ENCODE measurements at regions not wholly inside any gene's neighbourhood (a gene's known extent, or its start where the extent isn't known, plus 50 kb on each side); places are given as distances from the start of the nearest gene placed in this dataset.

- Histone ChIP-seq H3K4me1 (ENCODE audit: low read length) (no peaks in the 10 kb centered on the region), H3K27ac (ENCODE audit: low read length) (no peak overlapping the region), H3K4me3 (ENCODE audit: low read length) (no peak overlapping the region), H3K9ac (ENCODE audit: low read length) (no peak overlapping the region), H4K20me1 (ENCODE audit: insufficient read depth, low read length) (no peaks in the 10 kb centered on the region), H3K9me2 (replicated peaks; ENCODE audit: insufficient read depth, low read length) (no peaks in the 10 kb centered on the region), H3K36me3 (replicated peaks; ENCODE audit: insufficient read depth, low read length) (no peaks in the 10 kb centered on the region), H3K9me3 (replicated peaks; ENCODE audit: insufficient read depth, low read length) (no peaks in the 10 kb centered on the region), H2AFZ (ENCODE audit: low read length) (no peak overlapping the region), H3K4me2 (ENCODE audit: low read depth, low read length) (no peak overlapping the region), H3F3A (ENCODE audit: insufficient read depth, low read length) (no peaks in the 10 kb centered on the region), H3K79me2 (ENCODE audit: low read length) (no peaks in the 10 kb centered on the region), H3K27me3 (replicated peaks; ENCODE audit: insufficient read depth, low read length) (no peaks in the 10 kb centered on the region)
- TF ChIP-seq, protein P1, sequence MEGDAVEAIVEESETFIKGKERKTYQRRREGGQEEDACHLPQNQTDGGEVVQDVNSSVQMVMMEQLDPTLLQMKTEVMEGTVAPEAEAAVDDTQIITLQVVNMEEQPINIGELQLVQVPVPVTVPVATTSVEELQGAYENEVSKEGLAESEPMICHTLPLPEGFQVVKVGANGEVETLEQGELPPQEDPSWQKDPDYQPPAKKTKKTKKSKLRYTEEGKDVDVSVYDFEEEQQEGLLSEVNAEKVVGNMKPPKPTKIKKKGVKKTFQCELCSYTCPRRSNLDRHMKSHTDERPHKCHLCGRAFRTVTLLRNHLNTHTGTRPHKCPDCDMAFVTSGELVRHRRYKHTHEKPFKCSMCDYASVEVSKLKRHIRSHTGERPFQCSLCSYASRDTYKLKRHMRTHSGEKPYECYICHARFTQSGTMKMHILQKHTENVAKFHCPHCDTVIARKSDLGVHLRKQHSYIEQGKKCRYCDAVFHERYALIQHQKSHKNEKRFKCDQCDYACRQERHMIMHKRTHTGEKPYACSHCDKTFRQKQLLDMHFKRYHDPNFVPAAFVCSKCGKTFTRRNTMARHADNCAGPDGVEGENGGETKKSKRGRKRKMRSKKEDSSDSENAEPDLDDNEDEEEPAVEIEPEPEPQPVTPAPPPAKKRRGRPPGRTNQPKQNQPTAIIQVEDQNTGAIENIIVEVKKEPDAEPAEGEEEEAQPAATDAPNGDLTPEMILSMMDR (IDR thresholded peaks at IDR 0.05; ENCODE audit: low read length) = no peak
- TF ChIP-seq EZH2phosphoT487 (IDR thresholded peaks at IDR 0.05; ENCODE audit: low read length) = no peak
- TF ChIP-seq EZH2 (optimal IDR thresholded peaks at IDR 0.05; ENCODE audit: low read depth, low read length) = no peak
- DNase-seq = no peak
Observed at GRCh38 chr1:219837994-219838294, 90.4 kb downstream of the SLC30A10 start.

DNA sequence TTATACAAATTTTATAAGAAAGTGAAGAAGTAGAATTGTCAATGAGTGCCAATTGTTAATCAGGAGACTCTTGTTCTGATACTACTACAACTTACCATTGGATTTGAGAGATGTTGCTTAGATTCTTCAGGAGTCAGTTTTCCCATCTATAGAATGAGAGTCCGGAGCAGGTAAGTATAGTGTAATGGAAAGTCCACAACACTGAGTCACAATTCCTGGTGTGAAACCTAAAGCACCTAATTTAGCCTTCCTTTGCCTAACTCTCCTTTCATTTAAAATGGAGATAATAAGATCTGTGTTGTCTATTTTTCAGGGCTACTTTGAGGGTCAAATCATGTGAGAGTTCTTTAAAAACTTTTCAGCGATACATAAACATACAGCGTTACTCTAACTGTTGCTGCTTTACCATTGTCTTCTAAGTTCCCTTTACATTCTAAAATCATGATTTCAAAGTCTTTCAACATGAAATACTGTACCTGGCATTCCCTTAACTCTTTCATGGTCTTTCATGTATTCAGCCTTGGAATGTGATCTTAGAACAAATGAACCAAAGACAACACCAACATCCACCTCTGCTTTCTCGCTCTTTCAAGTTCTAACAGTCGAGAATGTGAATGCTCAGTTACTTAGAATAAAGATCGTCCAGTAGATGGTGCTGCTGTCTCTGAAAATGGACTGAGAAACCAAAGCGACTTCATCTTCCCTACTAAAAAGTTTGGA is 90.9 kb downstream of the SLC30A10 start:
- no peaks in the 10 kb centered on the region for H4K20me1 ChIP-seq (ENCODE audit: insufficient read depth, low read length)
- no peaks in the 10 kb centered on the region for H3K4me1 ChIP-seq (ENCODE audit: low read length)
- no peak overlapping the region for H3K4me3 ChIP-seq (ENCODE audit: low read length)
- no peaks in the 10 kb centered on the region for H3K9me2 ChIP-seq (replicated peaks; ENCODE audit: insufficient read depth, low read length)
- no peak overlapping the region for H3K4me2 ChIP-seq (ENCODE audit: low read depth, low read length)
- H3K9me3 ChIP-seq (replicated peaks; ENCODE audit: insufficient read depth, low read length) = no peaks in the 10 kb centered on the region
- no peaks in the 10 kb centered on the region for H3F3A ChIP-seq (ENCODE audit: insufficient read depth, low read length)
- H3K27me3 ChIP-seq (replicated peaks; ENCODE audit: insufficient read depth, low read length) = no peaks in the 10 kb centered on the region
- H3K9ac ChIP-seq (ENCODE audit: low read length) = no peak overlapping the region
- TF ChIP-seq EZH2phosphoT487 (IDR thresholded peaks at IDR 0.05; ENCODE audit: low read length) (no peak), EZH2 (optimal IDR thresholded peaks at IDR 0.05; ENCODE audit: low read depth, low read length) (no peak)
- TF ChIP-seq, protein P1 (IDR thresholded peaks at IDR 0.05; ENCODE audit: low read length) = peak; percentile 71
- H3K79me2 ChIP-seq (ENCODE audit: low read length) = no peaks in the 10 kb centered on the region
- no peaks in the 10 kb centered on the region for H3K36me3 ChIP-seq (replicated peaks; ENCODE audit: insufficient read depth, low read length)
- H3K27ac ChIP-seq (ENCODE audit: low read length) = no peak overlapping the region
- no peak overlapping the region for H2AFZ ChIP-seq (ENCODE audit: low read length)
- peak; percentile 52 for DNase-seq

GRCh38 chr1:219834314-219834917 is 93.9 kb downstream of the SLC30A10 start:
- Histone ChIP-seq H3K4me3 (ENCODE audit: low read length) (no peak overlapping the region), H3K36me3 (replicated peaks; ENCODE audit: insufficient read depth, low read length) (no peaks in the 10 kb centered on the region), H3K4me1 (ENCODE audit: low read length) (no peaks in the 10 kb centered on the region), H4K20me1 (ENCODE audit: insufficient read depth, low read length) (no peaks in the 10 kb centered on the region), H2AFZ (ENCODE audit: low read length) (no peak overlapping the region), H3K79me2 (ENCODE audit: low read length) (no peaks in the 10 kb centered on the region), H3K27me3 (replicated peaks; ENCODE audit: insufficient read depth, low read length) (no peaks in the 10 kb centered on the region), H3K9ac (ENCODE audit: low read length) (no peak overlapping the region), H3K4me2 (ENCODE audit: low read depth, low read length) (no peak overlapping the region), H3K9me3 (replicated peaks; ENCODE audit: insufficient read depth, low read length) (no peaks in the 10 kb centered on the region), H3K27ac (ENCODE audit: low read length) (no peak overlapping the region), H3K9me2 (replicated peaks; ENCODE audit: insufficient read depth, low read length) (no peaks in the 10 kb centered on the region), H3F3A (ENCODE audit: insufficient read depth, low read length) (no peaks in the 10 kb centered on the region)
- TF ChIP-seq, protein P1 (IDR thresholded peaks at IDR 0.05; ENCODE audit: low read length) = no peak
- TF ChIP-seq EZH2 (optimal IDR thresholded peaks at IDR 0.05; ENCODE audit: low read depth, low read length) = no peak
- no peak for TF ChIP-seq EZH2phosphoT487 (IDR thresholded peaks at IDR 0.05; ENCODE audit: low read length)
- DNase-seq = no peak

All from MM.1S (cell line).